HG02588 (cell line): ENCODE measurements at regions not wholly inside any gene's neighbourhood (a gene's known extent, or its start where the extent isn't known, plus 50 kb on each side); places are given as distances from the start of the nearest gene placed in this dataset.
"Not testable (repeated sequence)": the region's sequence is repeated elsewhere in the genome, so short reads cannot be mapped to it uniquely, and the experiment has no call there.

ENCODE experiments used
- ATAC-seq: cut with Tn5 transposase; IDR thresholded peaks from one replicate; pipeline ENCODE4 v1.9.1; 2021; ENCODE audit warnings: mild to moderate bottlenecking, moderate library complexity; ENCODE audit not compliant: unreplicated experiment

DNA sequence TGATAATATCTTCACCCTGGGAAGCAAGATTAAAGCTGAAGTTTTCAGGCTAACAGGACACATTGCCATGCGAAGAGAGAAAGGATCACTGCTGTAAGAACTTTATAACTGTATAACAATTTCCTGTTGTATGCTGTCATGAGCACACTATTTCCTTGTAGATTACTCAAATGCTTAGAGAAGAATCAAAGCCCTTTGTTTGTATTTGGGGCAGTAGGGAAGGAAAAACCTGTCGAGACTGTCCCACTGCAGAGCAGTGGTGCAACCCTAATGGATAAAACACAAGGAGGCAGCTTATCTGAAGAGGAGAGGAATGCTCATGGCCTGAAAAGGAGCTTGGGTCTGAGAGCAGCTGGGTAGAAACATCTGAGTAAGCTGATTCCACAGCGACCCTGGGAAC is 327.7 kb upstream of the NPSR1 start:
- ATAC-seq: no peak

DNA sequence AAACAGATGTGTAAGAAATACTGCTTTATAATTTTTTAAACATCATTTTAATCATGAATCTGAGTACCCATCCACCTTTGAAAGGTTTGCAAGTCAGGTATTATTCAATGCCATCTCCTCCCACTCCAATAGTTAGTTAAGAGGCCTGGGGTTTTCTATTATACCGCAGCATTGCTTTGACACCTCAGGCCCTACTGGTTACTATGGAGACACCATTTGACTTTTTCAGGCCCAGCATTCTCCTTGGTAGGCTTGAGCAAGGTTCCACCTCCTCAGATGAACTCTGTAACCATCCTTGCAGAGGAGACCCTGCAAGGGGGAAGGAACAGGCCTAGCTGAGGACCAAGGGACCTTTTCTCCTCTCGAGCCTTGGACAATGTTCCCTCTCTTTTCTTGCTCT is 326.9 kb upstream of the NPSR1 start:
- no peak for ATAC-seq

DNA sequence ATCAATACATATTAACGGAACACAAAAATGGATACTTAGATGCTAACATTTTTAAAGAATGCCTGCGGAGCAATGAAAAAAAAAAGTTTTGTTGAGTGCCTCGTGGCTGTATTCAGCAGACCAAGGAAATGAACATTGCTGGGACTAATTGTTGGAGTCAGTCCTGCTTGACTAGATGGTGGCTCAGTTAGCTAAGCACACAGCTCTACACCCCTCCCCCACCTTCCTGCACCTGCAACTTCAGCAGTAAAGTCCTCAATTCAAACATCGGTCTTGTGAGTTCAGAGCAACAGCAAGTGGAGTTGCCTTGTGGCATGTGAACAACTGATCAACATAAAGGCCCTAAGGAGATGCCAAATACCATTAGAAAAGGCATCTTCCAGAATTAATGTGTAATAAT is 326.0 kb upstream of the NPSR1 start:
- ATAC-seq: no peak

DNA sequence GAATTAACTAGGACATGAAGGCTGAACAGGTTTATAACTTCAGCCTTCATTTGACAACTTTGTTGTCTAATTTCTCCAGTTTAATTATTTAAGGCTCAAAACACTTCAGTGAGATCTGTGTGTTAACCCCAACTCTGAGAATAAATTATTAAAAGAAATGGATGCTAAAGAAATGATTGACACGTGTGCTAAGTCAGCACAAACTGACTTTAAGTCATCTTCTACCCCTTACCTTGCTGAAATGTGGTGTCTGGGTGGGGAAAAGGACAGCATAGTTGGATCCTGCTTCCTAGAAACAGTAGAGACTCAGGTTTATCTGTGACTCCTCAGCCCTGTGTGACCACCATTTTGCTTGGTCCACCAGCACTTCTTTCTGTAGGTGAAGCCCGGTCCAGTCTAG is 324.8 kb upstream of the NPSR1 start:
- ATAC-seq: no peak

- no peak for ATAC-seq
Measured at GRCh38 chr7:34333925-34334324, 324.1 kb upstream of the NPSR1 start.

DNA sequence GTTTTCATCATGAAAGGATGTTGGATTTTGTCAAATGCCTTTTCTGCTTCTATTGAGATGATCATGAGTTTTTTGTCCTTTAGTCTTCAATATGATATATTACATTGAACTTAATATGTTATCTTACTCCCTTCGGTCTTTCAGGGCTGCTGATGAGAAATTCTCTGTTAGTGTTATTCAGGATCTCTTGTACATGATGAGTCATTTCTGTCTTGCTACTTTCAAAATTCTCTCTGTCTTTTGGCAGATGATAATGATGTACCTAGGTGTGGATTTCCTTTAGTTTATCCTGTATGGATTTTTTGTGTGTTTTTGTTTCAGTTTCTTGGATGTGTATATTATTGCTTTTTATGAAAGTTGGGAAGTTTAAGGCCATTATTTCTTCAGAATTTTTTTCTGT is 320.9 kb upstream of the NPSR1 start:
- no peak for ATAC-seq

GRCh38 chr7:34338961-34339526 is 319.0 kb upstream of the NPSR1 start:
- no peak for ATAC-seq

DNA sequence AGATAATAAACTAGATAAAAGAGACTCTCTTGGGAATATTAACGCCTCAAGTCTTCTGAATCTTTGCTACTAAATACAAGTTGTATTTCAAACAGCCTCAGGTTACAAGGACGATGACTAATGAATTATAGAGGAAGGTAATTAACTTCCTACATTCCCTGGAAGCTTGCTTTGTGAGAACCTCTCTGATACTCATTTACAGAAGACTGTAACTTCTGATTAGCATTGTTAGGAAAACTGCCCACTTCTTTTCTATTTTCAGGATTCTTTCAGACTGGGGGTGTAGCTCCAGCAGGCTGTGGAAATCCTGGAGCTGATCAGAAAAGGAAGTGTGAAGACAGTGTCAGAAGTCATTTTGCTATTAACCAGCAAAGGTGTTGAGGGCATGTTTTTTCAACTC is 316.7 kb upstream of the NPSR1 start:
- ATAC-seq: no peak

GRCh38 chr7:34342387-34342786 is 315.6 kb upstream of the NPSR1 start:
- ATAC-seq: no peak

DNA sequence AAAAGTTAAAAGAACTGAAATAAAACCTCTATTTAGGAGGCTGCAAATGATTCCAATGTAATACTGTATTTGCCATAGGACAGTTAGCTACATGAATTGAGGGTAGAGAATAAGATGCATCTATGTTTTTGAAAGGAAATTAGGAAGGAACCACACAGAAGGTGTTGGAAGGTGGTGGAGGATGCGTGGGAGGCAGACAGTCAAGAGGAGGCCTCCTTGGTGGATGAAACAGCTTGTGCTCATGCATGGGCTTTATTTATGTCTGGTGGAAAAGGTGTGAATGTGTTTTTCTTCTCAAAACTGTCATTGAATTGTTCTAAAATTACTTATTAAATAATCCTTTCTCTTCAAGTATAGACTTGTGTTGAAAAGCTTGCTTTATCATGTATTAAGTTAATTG is 314.4 kb upstream of the NPSR1 start:
- ATAC-seq: no peak

DNA sequence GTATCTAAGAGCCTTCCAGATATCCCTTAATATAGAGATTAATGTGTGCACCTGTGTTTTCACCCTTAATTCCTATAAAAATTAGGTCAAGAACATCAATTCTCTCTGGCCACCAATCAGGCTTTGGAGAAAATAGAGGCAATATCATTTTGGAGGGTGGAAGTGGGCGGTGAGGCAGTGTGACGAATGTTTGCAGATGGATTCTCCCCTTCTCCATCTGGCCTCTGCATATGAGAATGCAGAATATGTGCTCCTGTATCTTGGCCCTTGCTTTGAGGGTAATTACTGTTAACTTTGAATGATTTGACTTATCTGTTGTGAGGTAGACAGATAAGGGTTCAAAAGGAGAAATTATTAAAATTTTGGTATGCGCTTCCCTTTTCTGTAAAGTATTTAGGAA is 304.0 kb upstream of the NPSR1 start:
- no peak for ATAC-seq

GRCh38 chr7:34354899-34355298 is 303.1 kb upstream of the NPSR1 start:
- ATAC-seq: no peak

DNA sequence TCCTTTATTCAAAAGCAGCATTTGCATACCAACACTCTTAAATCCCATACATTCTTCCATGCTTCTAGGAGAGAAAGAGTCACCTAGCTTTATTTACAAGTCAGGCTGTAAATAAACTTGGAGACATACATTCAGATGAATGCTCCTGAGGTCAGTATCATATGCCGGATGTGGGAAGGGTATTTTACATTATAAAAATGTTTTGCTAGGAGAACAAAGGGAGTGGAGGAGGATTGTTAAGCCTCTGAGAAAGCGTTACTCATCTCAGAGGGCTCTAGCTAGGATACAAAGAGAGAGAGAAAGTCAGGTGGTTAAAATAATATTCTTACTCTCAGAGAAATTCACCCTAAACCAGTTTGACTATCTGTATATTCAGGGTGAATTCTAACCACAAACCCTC is 300.9 kb upstream of the NPSR1 start:
- ATAC-seq: no peak

- no peak for ATAC-seq
Measured at GRCh38 chr7:34357946-34358345, 300.1 kb upstream of the NPSR1 start.

- not testable (repeated sequence) for ATAC-seq
Measured at GRCh38 chr7:34358578-34358977, 299.4 kb upstream of the NPSR1 start.

- ATAC-seq: no peak
Measured at GRCh38 chr7:34361663-34362250, 296.3 kb upstream of the NPSR1 start.

GRCh38 chr7:34362621-34363020 is 295.4 kb upstream of the NPSR1 start:
- no peak for ATAC-seq

DNA sequence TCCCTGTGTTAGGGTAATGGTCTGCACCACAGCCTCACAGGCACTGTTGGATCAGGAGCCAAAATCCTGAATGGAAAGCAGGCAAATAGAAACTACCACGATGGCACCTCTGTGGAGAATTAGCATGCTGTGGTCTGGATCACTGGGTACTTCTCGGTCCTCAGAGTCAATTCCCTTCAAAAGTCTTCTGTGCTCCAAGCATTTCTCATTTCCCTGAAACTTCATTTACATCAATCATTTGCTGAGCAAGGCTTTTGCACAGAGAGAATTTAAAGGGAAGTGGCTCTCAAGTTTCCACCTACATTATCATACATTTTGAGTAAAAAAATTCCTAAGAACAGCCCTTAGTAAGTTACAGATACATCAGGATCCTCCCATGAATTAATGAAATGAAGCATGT is 293.9 kb upstream of the NPSR1 start:
- no peak for ATAC-seq

GRCh38 chr7:34365011-34365410 is 293.0 kb upstream of the NPSR1 start:
- no peak for ATAC-seq

- no peak for ATAC-seq
Measured at GRCh38 chr7:34365611-34366010, 292.4 kb upstream of the NPSR1 start.

DNA sequence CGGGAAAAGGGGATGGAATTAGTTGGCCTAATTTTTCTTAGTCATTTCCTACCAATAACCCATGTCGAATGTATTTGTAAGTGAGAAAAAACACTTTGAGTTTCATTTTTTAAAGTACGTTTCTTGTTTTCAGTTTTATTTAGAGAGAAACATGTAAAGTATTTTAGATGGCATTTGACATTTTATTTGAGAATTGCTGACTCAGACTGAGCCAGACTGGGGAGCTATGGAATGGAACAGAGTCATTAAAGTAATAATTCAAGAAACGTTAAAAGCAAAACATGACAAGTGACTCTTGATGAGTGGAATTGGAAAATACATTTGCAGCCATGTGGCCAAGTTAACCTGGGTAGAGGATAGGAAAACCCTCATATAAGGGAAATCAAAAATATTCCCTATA is 286.1 kb upstream of the NPSR1 start:
- no peak for ATAC-seq

GRCh38 chr7:34373940-34374339 is 284.1 kb upstream of the NPSR1 start:
- ATAC-seq: no peak

- no peak for ATAC-seq
Measured at GRCh38 chr7:34382166-34382893, 275.7 kb upstream of the NPSR1 start.
